Osteocyte (in vitro differentiated cells): ENCODE measurements at regions not wholly inside any gene's neighbourhood (a gene's known extent, or its start where the extent isn't known, plus 50 kb on each side); places are given as distances from the start of the nearest gene placed in this dataset.
A peak's percentile ranks its signal among the peaks of the same experiment; 100 is the strongest.

ENCODE experiments used
- DNase-seq: peaks from one replicate; pipeline ENCODE4 v3.0.0; 2021; ENCODE audit warnings: mixed read lengths; ENCODE audit not compliant: unreplicated experiment; ENCODE audit errors: extremely low spot score
- H3K27ac Mint-ChIP-seq: one replicate; pipeline ENCODE4 v1.8.0; 2021; ENCODE audit warnings: mild to moderate bottlenecking, mixed read lengths; ENCODE audit not compliant: unreplicated experiment
- H3K27me3 Mint-ChIP-seq: one replicate; pipeline ENCODE4 v1.8.0; 2021; ENCODE audit warnings: mixed read lengths; ENCODE audit not compliant: unreplicated experiment
- H3K36me3 Mint-ChIP-seq: one replicate; pipeline ENCODE4 v1.8.0; 2021; ENCODE audit warnings: mixed read lengths; ENCODE audit not compliant: unreplicated experiment
- H3K4me1 Mint-ChIP-seq: one replicate; pipeline ENCODE4 v1.8.0; 2021; ENCODE audit warnings: mixed read lengths; ENCODE audit not compliant: unreplicated experiment
- H3K4me3 Mint-ChIP-seq: one replicate; pipeline ENCODE4 v1.8.0; 2021; ENCODE audit warnings: mild to moderate bottlenecking, moderate library complexity, mixed read lengths; ENCODE audit not compliant: unreplicated experiment
- H3K9me3 Mint-ChIP-seq: one replicate; pipeline ENCODE4 v1.8.0; 2021; ENCODE audit warnings: mixed read lengths; ENCODE audit not compliant: unreplicated experiment
- CTCF ChIP-seq: fragments of 200-600 bp; sonication (generic); IDR thresholded peaks from 2 replicates; pipeline ENCODE4 v1.5.0; 2021; ENCODE audit warnings: antibody characterized with exemption, mild to moderate bottlenecking, moderate library complexity

GRCh38 chr22:48366591-48366990 lies 1461.1 kb downstream of the BRD1 start:
- no peaks in the 10 kb centered on the region for H3K27me3 Mint-ChIP-seq
- H3K4me1 Mint-ChIP-seq, result peaks cover 18% of the 10 kb centered on the region
- DNase-seq, result peak; percentile 64
- no peak overlapping the region for H3K4me3 Mint-ChIP-seq
- H3K27ac Mint-ChIP-seq, result no peak overlapping the region
- no peaks in the 10 kb centered on the region for H3K36me3 Mint-ChIP-seq
- H3K9me3 Mint-ChIP-seq, result no peaks in the 10 kb centered on the region
- no peak for TF ChIP-seq CTCF

- no peak for TF ChIP-seq CTCF
- Mint-ChIP-seq H3K4me1 (peaks cover 14% of the 10 kb centered on the region), H3K4me3 (no peak overlapping the region), H3K36me3 (no peaks in the 10 kb centered on the region), H3K9me3 (no peaks in the 10 kb centered on the region), H3K27me3 (no peaks in the 10 kb centered on the region), H3K27ac (no peak overlapping the region)
- DNase-seq, result peak; percentile 68
Measured at GRCh38 chr22:48366056-48366455, 1461.6 kb downstream of the BRD1 start.

GRCh38 chr22:48365386-48365785 lies 1462.3 kb downstream of the BRD1 start:
- no peaks in the 10 kb centered on the region for H3K9me3 Mint-ChIP-seq
- DNase-seq, result peak; percentile 68
- no peak for TF ChIP-seq CTCF
- H3K27me3 Mint-ChIP-seq, result no peaks in the 10 kb centered on the region
- no peak overlapping the region for H3K4me3 Mint-ChIP-seq
- H3K27ac Mint-ChIP-seq, result no peak overlapping the region
- no peaks in the 10 kb centered on the region for H3K36me3 Mint-ChIP-seq
- H3K4me1 Mint-ChIP-seq, result peaks cover 7% of the 10 kb centered on the region

GRCh38 chr22:48362721-48363404 lies 1464.8 kb downstream of the BRD1 start:
- H3K4me3 Mint-ChIP-seq, result no peak overlapping the region
- H3K27me3 Mint-ChIP-seq, result no peaks in the 10 kb centered on the region
- H3K36me3 Mint-ChIP-seq, result no peaks in the 10 kb centered on the region
- H3K4me1 Mint-ChIP-seq, result no peaks in the 10 kb centered on the region
- DNase-seq, result peak; percentile 67
- H3K9me3 Mint-ChIP-seq, result no peaks in the 10 kb centered on the region
- no peak for TF ChIP-seq CTCF
- no peak overlapping the region for H3K27ac Mint-ChIP-seq

GRCh38 chr22:48361099-48361639 lies 1466.5 kb downstream of the BRD1 start:
- Mint-ChIP-seq H3K4me1 (no peaks in the 10 kb centered on the region), H3K27me3 (no peaks in the 10 kb centered on the region), H3K4me3 (no peak overlapping the region), H3K27ac (no peak overlapping the region), H3K36me3 (no peaks in the 10 kb centered on the region), H3K9me3 (no peaks in the 10 kb centered on the region)
- DNase-seq, result no peak
- no peak for TF ChIP-seq CTCF
